Osteoblast (primary cell): ENCODE measurements at regions not wholly inside any gene's neighbourhood (a gene's known extent, or its start where the extent isn't known, plus 50 kb on each side); places are given as distances from the start of the nearest gene placed in this dataset.

Experiments used
- DNase-seq: peaks from one replicate; pipeline ENCODE4 v3.0.0; 2011; ENCODE audit warnings: low spot score, mixed read lengths; ENCODE audit not compliant: insufficient read length; ENCODE audit errors: missing footprints
- H2AFZ ChIP-seq: 2 replicates; pipeline ENCODE4 v1.6.0; 2011; ENCODE audit warnings: mild to moderate bottlenecking, low read length
- H3K27ac ChIP-seq: 2 replicates; pipeline ENCODE4 v1.5.1; 2011; ENCODE audit warnings: mild to moderate bottlenecking, low read depth, low read length, moderate library complexity
- H3K27me3 ChIP-seq: 2 replicates; pipeline ENCODE4 v1.6.0; 2012; ENCODE audit warnings: mild to moderate bottlenecking, control low read depth, inconsistent platforms, low read length, moderate library complexity; ENCODE audit not compliant: insufficient read depth
- H3K36me3 ChIP-seq: 2 replicates; pipeline ENCODE4 v1.5.1; 2011; ENCODE audit warnings: mild to moderate bottlenecking, low read length, control low read depth, moderate library complexity; ENCODE audit not compliant: insufficient read depth
- H3K4me1 ChIP-seq: 2 replicates; pipeline ENCODE4 v1.5.1; 2011; ENCODE audit warnings: mild to moderate bottlenecking, low read length, control low read depth, moderate library complexity; ENCODE audit not compliant: insufficient read depth
- H3K4me2 ChIP-seq: 2 replicates; pipeline ENCODE4 v1.6.0; 2011; ENCODE audit warnings: mild to moderate bottlenecking, low read length; ENCODE audit not compliant: insufficient read depth
- H3K4me3 ChIP-seq: fragments of 200-600 bp; sonication (generic); 3 replicates; pipeline ENCODE4 v1.5.1; 2012; ENCODE audit warnings: mild to moderate bottlenecking, low read length, inconsistent platforms; ENCODE audit not compliant: insufficient read depth
- H3K79me2 ChIP-seq: 2 replicates; pipeline ENCODE4 v1.6.0; 2012; ENCODE audit warnings: mild to moderate bottlenecking, low read length, control low read depth, inconsistent platforms; ENCODE audit not compliant: insufficient read depth
- H3K9me3 ChIP-seq: 2 replicates; pipeline ENCODE4 v1.5.1; 2011; ENCODE audit warnings: low read depth, low read length, control low read depth
- H4K20me1 ChIP-seq: 2 replicates; pipeline ENCODE4 v1.6.0; 2012; ENCODE audit warnings: mild to moderate bottlenecking, low read length, control low read depth; ENCODE audit not compliant: insufficient read depth
- TF ChIP-seq, protein P1 (sequence below): IDR thresholded peaks from 2 replicates; pipeline ENCODE4 v1.5.1; 2011; ENCODE audit warnings: mild to moderate bottlenecking, low read depth, low read length, moderate library complexity; ENCODE audit errors: extremely low read depth

DNA sequence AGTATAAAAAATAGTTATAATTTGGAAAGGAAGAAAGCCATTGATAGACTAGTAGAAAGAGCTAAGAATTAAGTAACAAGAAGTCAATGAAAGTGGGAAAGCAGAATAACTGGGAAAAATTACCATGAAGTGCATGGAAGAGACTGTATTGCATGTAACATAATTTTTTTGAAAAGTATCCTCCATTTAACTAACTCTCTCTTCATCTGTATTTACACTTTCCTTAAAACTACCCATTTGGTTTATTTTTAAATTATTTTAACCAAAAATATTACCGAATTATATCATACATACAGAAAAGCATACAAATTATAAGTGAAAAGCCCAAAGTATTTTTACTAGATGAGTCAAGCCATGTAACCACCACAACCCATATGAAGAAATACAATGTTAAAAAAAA is 1009.9 kb upstream of the SEMA6D start:
- no peaks in the 10 kb centered on the region for H3K79me2 ChIP-seq
- no peak overlapping the region for H3K4me3 ChIP-seq
- H2AFZ ChIP-seq: no peak overlapping the region
- H3K36me3 ChIP-seq: no peaks in the 10 kb centered on the region
- no peaks in the 10 kb centered on the region for H3K27me3 ChIP-seq
- H3K9me3 ChIP-seq: peaks cover 5% of the 10 kb centered on the region
- no peak for DNase-seq
- no peak overlapping the region for H3K27ac ChIP-seq
- no peaks in the 10 kb centered on the region for H3K4me1 ChIP-seq
- TF ChIP-seq, protein P1, sequence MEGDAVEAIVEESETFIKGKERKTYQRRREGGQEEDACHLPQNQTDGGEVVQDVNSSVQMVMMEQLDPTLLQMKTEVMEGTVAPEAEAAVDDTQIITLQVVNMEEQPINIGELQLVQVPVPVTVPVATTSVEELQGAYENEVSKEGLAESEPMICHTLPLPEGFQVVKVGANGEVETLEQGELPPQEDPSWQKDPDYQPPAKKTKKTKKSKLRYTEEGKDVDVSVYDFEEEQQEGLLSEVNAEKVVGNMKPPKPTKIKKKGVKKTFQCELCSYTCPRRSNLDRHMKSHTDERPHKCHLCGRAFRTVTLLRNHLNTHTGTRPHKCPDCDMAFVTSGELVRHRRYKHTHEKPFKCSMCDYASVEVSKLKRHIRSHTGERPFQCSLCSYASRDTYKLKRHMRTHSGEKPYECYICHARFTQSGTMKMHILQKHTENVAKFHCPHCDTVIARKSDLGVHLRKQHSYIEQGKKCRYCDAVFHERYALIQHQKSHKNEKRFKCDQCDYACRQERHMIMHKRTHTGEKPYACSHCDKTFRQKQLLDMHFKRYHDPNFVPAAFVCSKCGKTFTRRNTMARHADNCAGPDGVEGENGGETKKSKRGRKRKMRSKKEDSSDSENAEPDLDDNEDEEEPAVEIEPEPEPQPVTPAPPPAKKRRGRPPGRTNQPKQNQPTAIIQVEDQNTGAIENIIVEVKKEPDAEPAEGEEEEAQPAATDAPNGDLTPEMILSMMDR: no peak
- no peaks in the 10 kb centered on the region for H4K20me1 ChIP-seq
- H3K4me2 ChIP-seq: no peak overlapping the region

DNA sequence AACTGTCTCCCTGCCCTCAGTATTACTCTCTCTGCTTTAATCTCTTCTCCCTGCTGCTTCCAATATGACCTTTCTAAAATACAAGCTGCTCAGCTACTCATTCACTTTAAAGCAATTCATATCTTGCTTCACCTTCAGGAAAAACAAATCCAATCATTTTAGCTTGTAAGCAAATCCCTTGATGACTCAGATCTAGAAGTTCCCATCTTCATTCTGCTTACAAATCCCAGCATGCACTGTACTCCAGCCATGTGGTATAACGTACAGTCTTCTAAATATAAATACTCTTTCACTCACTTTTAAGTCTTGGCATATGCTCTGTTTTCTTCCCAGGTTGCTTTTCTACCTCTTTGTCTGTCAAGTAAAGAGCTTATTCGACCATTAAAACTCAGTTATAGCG is 1009.1 kb upstream of the SEMA6D start:
- Histone ChIP-seq H3K36me3 (no peaks in the 10 kb centered on the region), H3K4me1 (no peaks in the 10 kb centered on the region), H4K20me1 (no peaks in the 10 kb centered on the region), H3K4me3 (no peak overlapping the region), H3K27me3 (no peaks in the 10 kb centered on the region), H3K27ac (no peak overlapping the region), H2AFZ (no peak overlapping the region), H3K9me3 (peaks cover 5% of the 10 kb centered on the region), H3K79me2 (no peaks in the 10 kb centered on the region), H3K4me2 (no peak overlapping the region)
- DNase-seq: no peak
- TF ChIP-seq, protein P1: no peak

DNA sequence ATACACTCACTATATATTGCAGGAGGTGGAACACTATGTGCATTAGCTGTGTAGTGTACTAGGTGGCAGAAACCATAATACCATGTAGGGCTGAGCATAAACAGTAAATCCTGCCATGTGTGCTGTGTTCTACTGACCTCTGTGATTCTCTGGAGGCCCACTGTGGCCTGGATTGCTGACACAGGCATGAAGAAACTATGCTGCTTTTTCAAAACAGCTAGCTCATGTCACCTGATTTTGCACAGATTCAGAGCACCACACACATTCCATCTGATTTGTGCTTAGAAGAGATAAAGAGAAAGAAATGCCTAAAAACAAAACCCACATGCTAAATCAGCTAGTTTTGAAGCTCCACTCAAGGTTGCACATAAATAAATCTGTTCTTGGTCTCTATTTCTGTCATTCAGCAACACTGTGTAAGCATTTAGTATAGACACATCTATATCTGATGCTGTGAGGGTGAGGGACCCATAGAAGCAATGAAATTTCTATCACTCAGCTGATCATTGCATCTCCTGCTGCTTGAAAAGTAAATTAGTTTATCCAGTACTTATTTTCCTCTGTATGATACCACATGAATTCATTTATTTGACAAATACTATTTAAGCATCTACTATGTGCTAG is 1007.7 kb upstream of the SEMA6D start:
- DNase-seq: no peak
- Histone ChIP-seq H3K36me3 (no peaks in the 10 kb centered on the region), H3K27me3 (no peaks in the 10 kb centered on the region), H3K79me2 (no peaks in the 10 kb centered on the region), H3K4me3 (no peak overlapping the region), H3K9me3 (peaks cover 5% of the 10 kb centered on the region), H3K4me2 (no peak overlapping the region), H3K27ac (no peak overlapping the region), H4K20me1 (no peaks in the 10 kb centered on the region), H3K4me1 (no peaks in the 10 kb centered on the region), H2AFZ (no peak overlapping the region)
- TF ChIP-seq, protein P1: no peak

- Histone ChIP-seq H2AFZ (no peak overlapping the region), H3K4me1 (no peaks in the 10 kb centered on the region), H3K79me2 (no peaks in the 10 kb centered on the region), H3K27me3 (no peaks in the 10 kb centered on the region), H3K36me3 (no peaks in the 10 kb centered on the region), H3K4me2 (no peak overlapping the region), H4K20me1 (no peaks in the 10 kb centered on the region), H3K27ac (no peak overlapping the region), H3K9me3 (peaks cover 5% of the 10 kb centered on the region), H3K4me3 (no peak overlapping the region)
- TF ChIP-seq, protein P1: no peak
- no peak for DNase-seq
Observed at GRCh38 chr15:46710401-46710960, 1006.8 kb upstream of the SEMA6D start.
